Fibroblast of lung (primary cell): ENCODE measurements at regions not wholly inside any gene's neighbourhood (a gene's known extent, or its start where the extent isn't known, plus 50 kb on each side); places are given as distances from the start of the nearest gene placed in this dataset.

ENCODE experiments used
- DNase-seq, 2 donors: peaks; one replicate each; pipeline versions ENCODE4 v3.0.0 to v3.0.0-alpha.2; 2010; ENCODE audit warnings: low read depth in 2 of 2
- H2AFZ ChIP-seq: 2 replicates; pipeline ENCODE4 v1.5.1; 2012; ENCODE audit warnings: low read length, control low read depth, inconsistent platforms
- H3K27ac ChIP-seq: 2 replicates; pipeline ENCODE4 v1.5.1; 2011; ENCODE audit warnings: low read length, control low read depth; ENCODE audit not compliant: insufficient read depth
- H3K27me3 ChIP-seq: 2 replicates; pipeline ENCODE4 v1.5.1; 2011; ENCODE audit warnings: mild to moderate bottlenecking, low read length; ENCODE audit not compliant: control insufficient read depth, insufficient read depth
- H3K36me3 ChIP-seq: 2 replicates; pipeline ENCODE4 v1.5.1; 2011; ENCODE audit warnings: low read length; ENCODE audit not compliant: control insufficient read depth, insufficient read depth
- H3K4me1 ChIP-seq: 2 replicates; pipeline ENCODE4 v1.5.1; 2011; ENCODE audit warnings: low read length; ENCODE audit not compliant: control insufficient read depth, insufficient read depth; ENCODE audit errors: extremely low read depth
- H3K4me2 ChIP-seq: 2 replicates; pipeline ENCODE4 v1.5.1; 2011; ENCODE audit warnings: low read length, control low read depth; ENCODE audit not compliant: insufficient read depth; ENCODE audit errors: extremely low read depth
- H3K4me3 ChIP-seq, 4 experiments: fragments of 200-600 bp in 1 of 4; sonication (generic) in 1 of 4; replicated peaks in 1 of 4; 2 replicates each; pipeline ENCODE4 v1.5.1; 2011 to 2016; ENCODE audit warnings: low read length in 4 of 4, low read depth in 3 of 4, mild to moderate bottlenecking in 3 of 4, control low read depth in 2 of 4, inconsistent platforms in 1 of 4, mixed read lengths in 1 of 4; ENCODE audit not compliant: insufficient read depth in 1 of 4; ENCODE audit errors: control extremely low read depth in 1 of 4
- H3K79me2 ChIP-seq: 2 replicates; pipeline ENCODE4 v1.5.1; 2012; ENCODE audit warnings: mild to moderate bottlenecking, low read length, inconsistent platforms; ENCODE audit not compliant: control insufficient read depth, insufficient read depth
- H3K9ac ChIP-seq: 2 replicates; pipeline ENCODE4 v1.5.1; 2011; ENCODE audit warnings: mild to moderate bottlenecking, low read length, control low read depth; ENCODE audit not compliant: insufficient read depth
- H3K9me3 ChIP-seq: 2 replicates; pipeline ENCODE4 v1.5.1; 2012; ENCODE audit warnings: low read depth, low read length; ENCODE audit not compliant: control insufficient read depth, insufficient read depth
- H4K20me1 ChIP-seq: 2 replicates; pipeline ENCODE4 v1.5.1; 2011; ENCODE audit warnings: low read length; ENCODE audit not compliant: control insufficient read depth, insufficient read depth; ENCODE audit errors: extremely low read depth
- CTCF ChIP-seq, 2 donors: IDR thresholded peaks in 1 of 2; conservative IDR thresholded peaks in 1 of 2; 1 replicate in 1 of 2; 2 replicates in 1 of 2; pipeline ENCODE4 v1.5.1; 2011 to 2012; ENCODE audit warnings: low read length in 2 of 2, control low read depth in 1 of 2, inconsistent platforms in 1 of 2, low read depth in 1 of 2, mild to moderate bottlenecking in 1 of 2
- EZH2 ChIP-seq: IDR thresholded peaks from 2 replicates; pipeline ENCODE4 v1.5.1; 2012; ENCODE audit warnings: low read length, control low read depth, mild to moderate bottlenecking; ENCODE audit errors: missing control alignments

GRCh38 chr3:106399761-106400160, 530.9 kb upstream of the CBLB start:
- no peaks in the 10 kb centered on the region for H3K36me3 ChIP-seq
- TF ChIP-seq CTCF (conservative IDR thresholded peaks at IDR 0.05 in 1 of 2, IDR thresholded peaks at IDR 0.05 in 1 of 2; ENCODE audit: low read depth in 1 of 2, low read length in 2 of 2): no peak
- TF ChIP-seq EZH2: no peak
- H3K27ac ChIP-seq: no peak overlapping the region
- H3K4me3 ChIP-seq: no peak overlapping the region
- no peak for DNase-seq
- H3K79me2 ChIP-seq: no peaks in the 10 kb centered on the region
- H2AFZ ChIP-seq: no peak overlapping the region
- H3K27me3 ChIP-seq: no peaks in the 10 kb centered on the region
- H3K4me2 ChIP-seq: no peak overlapping the region
- H3K9me3 ChIP-seq: no peaks in the 10 kb centered on the region
- H4K20me1 ChIP-seq: no peaks in the 10 kb centered on the region
- H3K9ac ChIP-seq: no peak overlapping the region
- H3K4me1 ChIP-seq: no peaks in the 10 kb centered on the region

DNA sequence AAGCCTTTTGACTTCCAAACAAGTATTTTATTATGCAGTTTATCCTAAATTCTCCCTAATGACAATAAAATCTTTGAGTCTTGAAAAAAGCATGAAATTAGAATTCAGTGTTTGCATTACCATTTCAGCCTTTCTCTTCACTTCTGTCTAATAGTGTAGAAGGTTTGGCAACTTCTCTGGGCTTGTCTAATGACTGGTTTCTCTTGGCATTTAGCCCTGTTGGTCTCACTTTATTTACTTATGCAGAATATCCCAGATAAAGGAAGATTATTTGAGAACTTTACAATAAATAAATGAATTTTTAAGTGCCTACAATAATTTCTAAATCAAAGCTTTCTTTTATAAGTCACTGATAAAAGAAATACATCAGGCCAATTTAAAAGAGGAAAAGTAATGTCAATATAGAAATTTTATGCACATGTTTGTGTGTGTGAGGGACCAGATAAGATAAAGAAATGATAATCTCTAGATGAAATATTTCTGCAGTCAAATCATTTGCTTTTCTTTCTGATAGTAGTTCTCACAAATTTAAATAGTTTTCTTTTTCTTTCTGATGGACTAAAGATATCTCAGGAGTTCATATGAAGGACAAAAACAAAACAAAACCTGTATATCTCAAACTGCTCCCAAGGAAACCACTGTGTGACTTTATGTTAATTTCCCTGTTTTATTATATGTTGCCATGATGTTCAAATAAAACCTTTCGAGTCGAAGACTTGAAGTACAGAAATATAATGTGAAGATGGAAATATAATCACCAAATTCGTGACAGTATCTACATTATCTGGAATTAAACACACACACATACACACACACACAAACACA, 533.1 kb upstream of the CBLB start:
- DNase-seq: peak; percentile 60 to 78
- Histone ChIP-seq H3K9me3 (no peaks in the 10 kb centered on the region), H3K4me3 (no peak overlapping the region), H3K27me3 (no peaks in the 10 kb centered on the region), H3K79me2 (no peaks in the 10 kb centered on the region), H2AFZ (no peak overlapping the region), H3K9ac (no peak overlapping the region), H3K4me2 (no peak overlapping the region), H3K36me3 (no peaks in the 10 kb centered on the region), H4K20me1 (no peaks in the 10 kb centered on the region), H3K27ac (no peak overlapping the region), H3K4me1 (no peaks in the 10 kb centered on the region)
- TF ChIP-seq EZH2 (no peak), CTCF (conservative IDR thresholded peaks at IDR 0.05 in 1 of 2, IDR thresholded peaks at IDR 0.05 in 1 of 2; ENCODE audit: low read depth in 1 of 2, low read length in 2 of 2) (no peak)

DNA sequence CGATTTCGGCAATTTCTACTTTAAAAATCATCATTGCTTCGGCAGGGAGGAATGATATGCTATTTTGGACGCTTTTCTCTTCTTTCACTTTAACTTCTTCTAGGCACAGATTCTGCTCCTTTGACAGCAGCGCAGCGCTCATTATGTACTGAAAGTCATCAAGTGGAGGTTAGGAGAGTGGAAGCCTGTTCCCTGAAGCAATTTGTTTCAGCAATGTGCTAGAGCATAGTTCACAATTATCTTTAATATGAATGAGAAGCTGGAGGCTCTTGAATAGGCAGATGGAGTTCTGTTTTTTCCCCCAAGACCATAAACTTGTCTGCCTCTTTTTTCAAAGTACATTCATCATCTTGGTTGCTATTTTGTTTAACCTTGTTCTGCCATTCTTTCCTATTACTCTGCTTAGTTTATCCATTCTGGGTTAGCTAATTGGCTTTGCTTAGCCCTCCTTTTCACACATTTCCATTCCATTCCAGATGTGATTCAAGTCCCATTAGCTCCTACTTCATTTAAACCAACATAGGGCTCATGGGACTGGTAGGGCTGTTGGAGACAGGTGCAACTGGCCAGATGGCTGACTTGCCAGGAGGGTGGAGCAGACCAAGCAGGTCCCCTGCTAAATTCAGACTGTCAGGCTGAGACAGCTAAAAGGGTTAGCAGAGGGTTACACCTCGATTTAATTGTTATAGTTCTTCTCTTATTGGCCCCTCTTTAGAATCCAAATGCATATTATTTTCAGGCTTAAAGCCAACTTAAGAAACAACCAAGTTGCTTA, 534.7 kb upstream of the CBLB start:
- Histone ChIP-seq H3K4me2 (no peak overlapping the region), H3K9ac (no peak overlapping the region), H3K4me1 (no peaks in the 10 kb centered on the region), H3K27me3 (no peaks in the 10 kb centered on the region), H3K4me3 (no peak overlapping the region), H3K27ac (no peak overlapping the region), H3K36me3 (no peaks in the 10 kb centered on the region), H3K79me2 (no peaks in the 10 kb centered on the region), H2AFZ (no peak overlapping the region), H4K20me1 (no peaks in the 10 kb centered on the region), H3K9me3 (no peaks in the 10 kb centered on the region)
- TF ChIP-seq EZH2: no peak
- no peak for TF ChIP-seq CTCF (conservative IDR thresholded peaks at IDR 0.05 in 1 of 2, IDR thresholded peaks at IDR 0.05 in 1 of 2; ENCODE audit: low read depth in 1 of 2, low read length in 2 of 2)
- DNase-seq: no peak
